SW 1271 (cell line): ENCODE measurements at regions not wholly inside any gene's neighbourhood (a gene's known extent, or its start where the extent isn't known, plus 50 kb on each side); places are given as distances from the start of the nearest gene placed in this dataset.

Experiments
- DNase-seq, 2 experiments: peaks; one replicate each; lab custom pipeline; 2025; lab: John Stamatoyannopoulos, UW

- no peak for DNase-seq
Measured at GRCh38 chr5:166962461-166962860, 1329.0 kb upstream of the WWC1 start.

- DNase-seq, result no peak
Measured at GRCh38 chr5:166963596-166963995, 1327.8 kb upstream of the WWC1 start.

GRCh38 chr5:166977911-166978422, 1313.5 kb upstream of the WWC1 start:
- DNase-seq, result no peak

- DNase-seq, result no peak
Measured at GRCh38 chr5:166979307-166979895, 1312.0 kb upstream of the WWC1 start.

- no peak for DNase-seq
Measured at GRCh38 chr5:166980666-166981065, 1310.8 kb upstream of the WWC1 start.

- no peak for DNase-seq
Measured at GRCh38 chr5:166982226-166982625, 1309.2 kb upstream of the WWC1 start.

- no peak for DNase-seq
Measured at GRCh38 chr5:166991601-166992000, 1299.8 kb upstream of the WWC1 start.

- DNase-seq, result no peak
Measured at GRCh38 chr5:166992108-166992507, 1299.3 kb upstream of the WWC1 start.

GRCh38 chr5:166992874-166993722, 1298.3 kb upstream of the WWC1 start:
- DNase-seq, result no peak

- DNase-seq, result no peak
Measured at GRCh38 chr5:166994226-166994625, 1297.2 kb upstream of the WWC1 start.

- DNase-seq, result no peak
Measured at GRCh38 chr5:167001246-167001645, 1290.2 kb upstream of the WWC1 start.

- DNase-seq, result no peak
Measured at GRCh38 chr5:167008705-167009104, 1282.7 kb upstream of the WWC1 start.

- no peak for DNase-seq
Measured at GRCh38 chr5:167011196-167011595, 1280.2 kb upstream of the WWC1 start.

- DNase-seq, result no peak
Measured at GRCh38 chr5:167012123-167013034, 1279.1 kb upstream of the WWC1 start.

- DNase-seq, result no peak
Measured at GRCh38 chr5:167014401-167015056, 1276.9 kb upstream of the WWC1 start.

- DNase-seq, result no peak
Measured at GRCh38 chr5:167020418-167020817, 1271.0 kb upstream of the WWC1 start.

- no peak for DNase-seq
Measured at GRCh38 chr5:167029488-167029887, 1262.0 kb upstream of the WWC1 start.

GRCh38 chr5:167030500-167031120, 1260.8 kb upstream of the WWC1 start:
- DNase-seq, result no peak

GRCh38 chr5:167036585-167036984, 1254.9 kb upstream of the WWC1 start:
- no peak for DNase-seq

GRCh38 chr5:167049043-167049663, 1242.3 kb upstream of the WWC1 start:
- peak; percentile 31 to 59 for DNase-seq
